ENCODE measurements at regions not wholly inside any gene's neighbourhood (a gene's known extent, or its start where the extent isn't known, plus 50 kb on each side); places are given as distances from the start of the nearest gene placed in this dataset.

DNA sequence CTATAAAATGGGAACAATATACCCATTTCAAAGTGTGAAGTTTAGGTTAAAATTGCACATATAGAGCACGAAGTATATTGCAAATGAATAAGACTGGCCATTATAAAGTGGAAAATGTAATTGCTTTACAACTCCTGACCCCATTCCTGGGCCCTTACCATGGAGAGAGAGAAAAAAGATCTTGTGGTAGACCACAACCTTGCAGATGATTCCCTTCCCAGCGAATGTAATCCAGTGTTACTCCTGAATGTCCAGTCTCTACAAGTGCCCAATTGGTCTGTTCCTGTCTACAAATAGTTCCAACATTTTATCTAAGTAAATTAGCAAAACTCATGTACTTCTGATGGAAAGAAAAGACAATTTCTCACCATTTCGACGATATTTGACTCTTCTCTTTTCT is 184.1 kb upstream of the LNX1 start:
- H3K79me2 ChIP-seq (ENCODE audit: insufficient read depth) = no peaks in the 10 kb centered on the region
- no peak overlapping the region for H3K27ac ChIP-seq (ENCODE audit: low read depth in 2 of 2, low read length in 1 of 2)
- no peak overlapping the region for H3K4me3 ChIP-seq (ENCODE audit: low read depth in 2 of 2, low read length in 1 of 2)
- 86% methylated on average over 4 of the region's 4 CpGs for WGBS (ENCODE audit: low lambda C conversion rate)
- peaks cover 7% of the 10 kb centered on the region for H3F3A ChIP-seq (replicated peaks; ENCODE audit: insufficient read depth)
- no peaks in the 10 kb centered on the region for H3K27me3 ChIP-seq (ENCODE audit: insufficient read depth)
- POLR2A ChIA-PET = no interaction called here
- CTCF ChIA-PET = no interaction called here
- no peak for DNase-seq
- H4K20me1 ChIP-seq (ENCODE audit: insufficient read depth) = no peaks in the 10 kb centered on the region
- H3K9me3 ChIP-seq = no peaks in the 10 kb centered on the region
- H2AFZ ChIP-seq (ENCODE audit: low read depth) = no peak overlapping the region
- peaks cover 0 to 3% of the 10 kb centered on the region in 2 experiments; a peak in 2 of 4 replicates for H3K4me1 ChIP-seq (ENCODE audit: control insufficient read depth in 1 of 2, insufficient read depth in 2 of 2, low read depth in 1 of 2, low read length in 1 of 2)
- no peak overlapping the region for H3K9ac ChIP-seq
- TF ChIP-seq RFX5 (IDR thresholded peaks at IDR 0.05; ENCODE audit: low read length) = no peak
- TF ChIP-seq, protein P1, sequence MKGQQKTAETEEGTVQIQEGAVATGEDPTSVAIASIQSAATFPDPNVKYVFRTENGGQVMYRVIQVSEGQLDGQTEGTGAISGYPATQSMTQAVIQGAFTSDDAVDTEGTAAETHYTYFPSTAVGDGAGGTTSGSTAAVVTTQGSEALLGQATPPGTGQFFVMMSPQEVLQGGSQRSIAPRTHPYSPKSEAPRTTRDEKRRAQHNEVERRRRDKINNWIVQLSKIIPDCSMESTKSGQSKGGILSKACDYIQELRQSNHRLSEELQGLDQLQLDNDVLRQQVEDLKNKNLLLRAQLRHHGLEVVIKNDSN (IDR thresholded peaks at IDR 0.05; ENCODE audit: borderline replicate concordance, low read depth) = no peak
- TF ChIP-seq MEF2A (IDR thresholded peaks at IDR 0.05; ENCODE audit: borderline replicate concordance, low read depth) = no peak
- TF ChIP-seq, protein P2, sequence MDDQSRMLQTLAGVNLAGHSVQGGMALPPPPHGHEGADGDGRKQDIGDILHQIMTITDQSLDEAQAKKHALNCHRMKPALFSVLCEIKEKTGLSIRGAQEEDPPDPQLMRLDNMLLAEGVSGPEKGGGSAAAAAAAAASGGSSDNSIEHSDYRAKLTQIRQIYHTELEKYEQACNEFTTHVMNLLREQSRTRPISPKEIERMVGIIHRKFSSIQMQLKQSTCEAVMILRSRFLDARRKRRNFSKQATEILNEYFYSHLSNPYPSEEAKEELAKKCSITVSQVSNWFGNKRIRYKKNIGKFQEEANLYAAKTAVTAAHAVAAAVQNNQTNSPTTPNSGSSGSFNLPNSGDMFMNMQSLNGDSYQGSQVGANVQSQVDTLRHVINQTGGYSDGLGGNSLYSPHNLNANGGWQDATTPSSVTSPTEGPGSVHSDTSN (IDR thresholded peaks at IDR 0.05) = no peak
- TF ChIP-seq, protein P3, sequence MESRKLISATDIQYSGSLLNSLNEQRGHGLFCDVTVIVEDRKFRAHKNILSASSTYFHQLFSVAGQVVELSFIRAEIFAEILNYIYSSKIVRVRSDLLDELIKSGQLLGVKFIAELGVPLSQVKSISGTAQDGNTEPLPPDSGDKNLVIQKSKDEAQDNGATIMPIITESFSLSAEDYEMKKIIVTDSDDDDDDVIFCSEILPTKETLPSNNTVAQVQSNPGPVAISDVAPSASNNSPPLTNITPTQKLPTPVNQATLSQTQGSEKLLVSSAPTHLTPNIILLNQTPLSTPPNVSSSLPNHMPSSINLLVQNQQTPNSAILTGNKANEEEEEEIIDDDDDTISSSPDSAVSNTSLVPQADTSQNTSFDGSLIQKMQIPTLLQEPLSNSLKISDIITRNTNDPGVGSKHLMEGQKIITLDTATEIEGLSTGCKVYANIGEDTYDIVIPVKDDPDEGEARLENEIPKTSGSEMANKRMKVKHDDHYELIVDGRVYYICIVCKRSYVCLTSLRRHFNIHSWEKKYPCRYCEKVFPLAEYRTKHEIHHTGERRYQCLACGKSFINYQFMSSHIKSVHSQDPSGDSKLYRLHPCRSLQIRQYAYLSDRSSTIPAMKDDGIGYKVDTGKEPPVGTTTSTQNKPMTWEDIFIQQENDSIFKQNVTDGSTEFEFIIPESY (IDR thresholded peaks at IDR 0.05; ENCODE audit: borderline replicate concordance, low read depth) = no peak
- TF ChIP-seq POLR2AphosphoS5 (IDR thresholded peaks at IDR 0.05; ENCODE audit: low read depth, low read length) = no peak
- no peak for TF ChIP-seq ELF1 (IDR thresholded peaks at IDR 0.05)
- no peak for TF ChIP-seq FOXJ3 (CRISPR knock-in tag; IDR thresholded peaks at IDR 0.05)
- no peak for TF ChIP-seq FOSL2 (IDR thresholded peaks at IDR 0.05; ENCODE audit: borderline replicate concordance, low read depth)
- TF ChIP-seq NFIC (IDR thresholded peaks at IDR 0.05; ENCODE audit: borderline replicate concordance) = no peak
- TF ChIP-seq, protein P4, sequence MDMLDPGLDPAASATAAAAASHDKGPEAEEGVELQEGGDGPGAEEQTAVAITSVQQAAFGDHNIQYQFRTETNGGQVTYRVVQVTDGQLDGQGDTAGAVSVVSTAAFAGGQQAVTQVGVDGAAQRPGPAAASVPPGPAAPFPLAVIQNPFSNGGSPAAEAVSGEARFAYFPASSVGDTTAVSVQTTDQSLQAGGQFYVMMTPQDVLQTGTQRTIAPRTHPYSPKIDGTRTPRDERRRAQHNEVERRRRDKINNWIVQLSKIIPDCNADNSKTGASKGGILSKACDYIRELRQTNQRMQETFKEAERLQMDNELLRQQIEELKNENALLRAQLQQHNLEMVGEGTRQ (IDR thresholded peaks at IDR 0.05; ENCODE audit: borderline replicate concordance, low read depth, low read length) = no peak
- TF ChIP-seq RAD21 (IDR thresholded peaks at IDR 0.05; ENCODE audit: low read length) = no peak
- no peak overlapping the region for H3K4me2 ChIP-seq
- H3K9me2 ChIP-seq = no peaks in the 10 kb centered on the region
- no peaks in the 10 kb centered on the region for H3K36me3 ChIP-seq (replicated peaks in 1 of 2; ENCODE audit: control insufficient read depth in 1 of 2, insufficient read depth in 2 of 2, low read length in 1 of 2)

DNA sequence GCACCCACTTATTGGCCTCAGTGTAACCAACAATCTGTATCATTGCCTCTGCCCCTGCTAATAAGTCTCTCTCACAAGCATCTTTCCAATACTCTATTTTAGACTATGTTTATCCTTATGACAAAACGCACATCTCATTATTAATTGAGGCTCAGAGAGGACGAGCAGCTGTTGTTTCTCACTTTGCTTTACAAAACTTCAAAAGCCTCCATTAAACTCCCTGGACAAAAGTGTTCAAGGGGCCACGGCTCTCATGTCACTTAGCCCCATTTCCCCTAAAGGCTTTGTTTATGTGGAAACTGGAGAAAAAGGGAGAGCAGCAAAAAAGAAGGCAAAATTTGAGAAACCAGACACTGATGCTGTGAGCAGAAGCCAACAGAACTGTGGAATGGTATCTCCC is 180.0 kb upstream of the LNX1 start:
- H3K9me2 ChIP-seq = no peaks in the 10 kb centered on the region
- no peak overlapping the region for H2AFZ ChIP-seq (ENCODE audit: low read depth)
- no peaks in the 10 kb centered on the region for H3K9me3 ChIP-seq
- no peaks in the 10 kb centered on the region for H4K20me1 ChIP-seq (ENCODE audit: insufficient read depth)
- H3K9ac ChIP-seq = no peak overlapping the region
- H3K4me1 ChIP-seq (ENCODE audit: control insufficient read depth in 1 of 2, insufficient read depth in 2 of 2, low read depth in 1 of 2, low read length in 1 of 2) = peaks cover 2 to 11% of the 10 kb centered on the region in 2 experiments; a peak in 3 of 4 replicates
- H3K4me2 ChIP-seq = no peak overlapping the region
- no peak for DNase-seq
- H3K79me2 ChIP-seq (ENCODE audit: insufficient read depth) = no peaks in the 10 kb centered on the region
- TF ChIP-seq, protein P2 (IDR thresholded peaks at IDR 0.05) = no peak
- TF ChIP-seq TEAD4 (IDR thresholded peaks at IDR 0.05; ENCODE audit: borderline replicate concordance, insufficient read depth) (no peak), EZH2phosphoT487 (IDR thresholded peaks at IDR 0.05; ENCODE audit: borderline replicate concordance, low read depth) (no peak), FOSL2 (IDR thresholded peaks at IDR 0.05; ENCODE audit: borderline replicate concordance, low read depth) (no peak), NRF1 (IDR thresholded peaks at IDR 0.05; ENCODE audit: low read depth, low read length) (no peak), FOXJ3 (CRISPR knock-in tag; IDR thresholded peaks at IDR 0.05) (no peak)
- TF ChIP-seq, protein P5, sequence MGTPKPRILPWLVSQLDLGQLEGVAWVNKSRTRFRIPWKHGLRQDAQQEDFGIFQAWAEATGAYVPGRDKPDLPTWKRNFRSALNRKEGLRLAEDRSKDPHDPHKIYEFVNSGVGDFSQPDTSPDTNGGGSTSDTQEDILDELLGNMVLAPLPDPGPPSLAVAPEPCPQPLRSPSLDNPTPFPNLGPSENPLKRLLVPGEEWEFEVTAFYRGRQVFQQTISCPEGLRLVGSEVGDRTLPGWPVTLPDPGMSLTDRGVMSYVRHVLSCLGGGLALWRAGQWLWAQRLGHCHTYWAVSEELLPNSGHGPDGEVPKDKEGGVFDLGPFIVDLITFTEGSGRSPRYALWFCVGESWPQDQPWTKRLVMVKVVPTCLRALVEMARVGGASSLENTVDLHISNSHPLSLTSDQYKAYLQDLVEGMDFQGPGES (IDR thresholded peaks at IDR 0.05; ENCODE audit: low read depth, low read length) = no peak
- whole genome bisulfite sequencing (ENCODE audit: low lambda C conversion rate) = 90% methylated on average over 3 of the region's 3 CpGs
- POLR2A ChIA-PET = no interaction called here
- H3F3A ChIP-seq (replicated peaks; ENCODE audit: insufficient read depth) = no peaks in the 10 kb centered on the region
- no peak overlapping the region for H3K27ac ChIP-seq (ENCODE audit: low read depth in 2 of 2, low read length in 1 of 2)
- H3K4me3 ChIP-seq (ENCODE audit: low read depth in 2 of 2, low read length in 1 of 2) = no peak overlapping the region
- CTCF ChIA-PET = no interaction called here
- H3K27me3 ChIP-seq (ENCODE audit: insufficient read depth) = no peaks in the 10 kb centered on the region
- no peaks in the 10 kb centered on the region for H3K36me3 ChIP-seq (replicated peaks in 1 of 2; ENCODE audit: control insufficient read depth in 1 of 2, insufficient read depth in 2 of 2, low read length in 1 of 2)
